Left ventricle myocardium inferior (tissue), 1 donor: ENCODE measurements at regions not wholly inside any gene's neighbourhood (a gene's known extent, or its start where the extent isn't known, plus 50 kb on each side); places are given as distances from the start of the nearest gene placed in this dataset.

Experiments used
- DNase-seq: peaks from one replicate; pipeline ENCODE4 v3.0.0-alpha.2; 2020
- H3K27ac ChIP-seq: fragments of 200-600 bp; replicated peaks from 2 replicates; pipeline ENCODE4 v1.8.0; 2021
- H3K27me3 ChIP-seq: fragments of 200-600 bp; 2 replicates; pipeline ENCODE4 v1.8.0; 2021; ENCODE audit warnings: low read depth
- H3K36me3 ChIP-seq: fragments of 200-600 bp; 2 replicates; pipeline ENCODE4 v1.8.0; 2021
- H3K4me1 ChIP-seq: fragments of 200-600 bp; 2 replicates; pipeline ENCODE4 v1.8.0; 2021
- H3K4me3 ChIP-seq: fragments of 200-600 bp; 2 replicates; pipeline ENCODE4 v1.8.0; 2021; ENCODE audit warnings: mild to moderate bottlenecking, moderate library complexity
- H3K9me3 ChIP-seq: fragments of 200-600 bp; replicated peaks from 2 replicates; pipeline ENCODE4 v1.8.0; 2021
- intact Hi-C: fragments of 100-400 bp; cut with micrococcal nuclease; formaldehyde crosslinking; loops from one replicate; pipeline ENCODE4 v1.11.0; 2022
- TF ChIP-seq, protein P1 (sequence below): fragments of 200-600 bp; IDR thresholded peaks from 2 replicates; pipeline ENCODE4 v1.8.0; 2021; ENCODE audit warnings: antibody characterized with exemption, mild to moderate bottlenecking, borderline replicate concordance
- donor health status: DM: no; HTN: yes; CAD: no; lungs with severe emphysema.

DNA sequence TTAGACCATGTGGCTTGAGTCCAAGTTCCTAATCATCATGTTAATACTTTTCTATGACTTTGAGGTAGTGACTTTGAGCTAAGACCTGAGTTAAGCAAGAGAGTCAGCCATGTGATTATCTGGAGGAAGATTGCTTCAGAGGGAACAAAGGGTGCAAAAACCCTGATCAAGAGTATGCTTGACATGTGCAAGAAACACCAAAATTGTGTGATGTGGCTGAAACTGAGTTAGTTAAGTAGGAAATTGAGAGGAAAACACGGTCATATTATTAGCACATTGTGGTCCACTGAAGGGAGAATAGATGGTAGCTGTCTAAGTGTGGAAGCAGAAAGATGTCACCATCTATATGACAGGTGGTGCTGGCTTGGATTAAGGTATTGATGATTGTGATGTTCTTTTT is 130.4 kb upstream of the MON1B start:
- no peak overlapping the region for H3K4me3 ChIP-seq
- intact Hi-C loops: no loop called here
- no peaks in the 10 kb centered on the region for H3K36me3 ChIP-seq
- H3K27ac ChIP-seq: no peak overlapping the region
- TF ChIP-seq, protein P1, sequence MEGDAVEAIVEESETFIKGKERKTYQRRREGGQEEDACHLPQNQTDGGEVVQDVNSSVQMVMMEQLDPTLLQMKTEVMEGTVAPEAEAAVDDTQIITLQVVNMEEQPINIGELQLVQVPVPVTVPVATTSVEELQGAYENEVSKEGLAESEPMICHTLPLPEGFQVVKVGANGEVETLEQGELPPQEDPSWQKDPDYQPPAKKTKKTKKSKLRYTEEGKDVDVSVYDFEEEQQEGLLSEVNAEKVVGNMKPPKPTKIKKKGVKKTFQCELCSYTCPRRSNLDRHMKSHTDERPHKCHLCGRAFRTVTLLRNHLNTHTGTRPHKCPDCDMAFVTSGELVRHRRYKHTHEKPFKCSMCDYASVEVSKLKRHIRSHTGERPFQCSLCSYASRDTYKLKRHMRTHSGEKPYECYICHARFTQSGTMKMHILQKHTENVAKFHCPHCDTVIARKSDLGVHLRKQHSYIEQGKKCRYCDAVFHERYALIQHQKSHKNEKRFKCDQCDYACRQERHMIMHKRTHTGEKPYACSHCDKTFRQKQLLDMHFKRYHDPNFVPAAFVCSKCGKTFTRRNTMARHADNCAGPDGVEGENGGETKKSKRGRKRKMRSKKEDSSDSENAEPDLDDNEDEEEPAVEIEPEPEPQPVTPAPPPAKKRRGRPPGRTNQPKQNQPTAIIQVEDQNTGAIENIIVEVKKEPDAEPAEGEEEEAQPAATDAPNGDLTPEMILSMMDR: no peak
- H3K27me3 ChIP-seq: no peaks in the 10 kb centered on the region
- peaks cover 10% of the 10 kb centered on the region for H3K9me3 ChIP-seq
- DNase-seq: no peak
- peaks cover 31% of the 10 kb centered on the region for H3K4me1 ChIP-seq

DNA sequence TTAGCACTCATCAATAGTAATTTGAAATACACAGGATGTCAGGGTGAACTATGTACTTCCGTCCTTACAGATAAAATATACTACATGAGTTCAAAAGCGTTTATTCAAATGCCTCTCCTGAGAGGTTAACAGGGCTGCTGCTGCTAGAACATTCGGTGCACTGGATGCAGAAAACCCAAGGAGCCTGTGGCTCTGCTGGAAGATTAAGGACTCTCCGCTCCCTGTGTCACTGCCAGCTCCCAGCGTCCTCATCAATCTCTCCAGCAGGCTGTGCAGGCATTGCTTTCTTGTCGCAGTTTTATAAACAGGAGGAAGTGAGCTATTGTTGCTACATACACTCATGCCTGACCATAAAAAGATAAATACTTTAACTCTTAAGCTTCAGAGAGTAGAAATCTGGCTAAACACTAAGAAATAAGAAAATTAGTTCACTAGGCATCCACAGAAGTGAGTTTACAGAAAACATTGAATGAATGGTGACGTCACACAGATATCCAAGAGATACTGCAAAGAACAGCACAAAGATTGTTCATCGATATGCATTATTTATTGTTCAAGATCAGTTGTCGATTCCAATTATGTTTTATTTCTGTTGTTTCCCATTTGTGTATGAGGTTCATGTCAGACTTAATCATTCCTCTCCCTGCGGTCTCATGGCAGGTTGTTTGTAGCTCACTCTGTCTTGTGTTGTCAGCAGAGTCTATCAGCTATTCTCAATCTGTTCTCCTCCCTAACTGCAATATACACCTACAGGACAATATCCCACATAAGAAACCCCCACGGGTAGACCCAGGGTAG is 127.9 kb upstream of the MON1B start:
- no peak overlapping the region for H3K4me3 ChIP-seq
- intact Hi-C loops: no loop called here
- H3K9me3 ChIP-seq: no peaks in the 10 kb centered on the region
- H3K36me3 ChIP-seq: no peaks in the 10 kb centered on the region
- no peak for DNase-seq
- peaks cover 51% of the 10 kb centered on the region for H3K4me1 ChIP-seq
- TF ChIP-seq, protein P1: no peak
- peak overlapping the region; percentile 9 for H3K27ac ChIP-seq
- no peaks in the 10 kb centered on the region for H3K27me3 ChIP-seq

DNA sequence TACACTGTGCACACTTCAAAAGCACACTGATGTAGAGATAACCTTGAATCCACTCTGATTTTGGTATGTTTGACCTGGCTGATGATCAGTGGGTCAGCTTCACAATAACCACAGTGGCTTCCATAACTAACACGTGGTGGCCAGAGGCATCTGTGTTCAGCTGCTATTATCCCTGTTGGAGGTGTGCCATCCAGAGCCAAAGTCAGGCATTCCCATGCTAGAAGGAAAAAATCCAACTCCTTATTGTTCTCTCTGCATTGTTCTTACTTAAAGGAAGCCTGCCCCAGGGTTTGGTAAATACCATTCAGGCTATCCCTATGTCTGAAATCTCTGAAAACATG is 127.3 kb upstream of the MON1B start:
- Histone ChIP-seq H3K4me3 (no peak overlapping the region), H3K27ac (no peak overlapping the region), H3K4me1 (peaks cover 51% of the 10 kb centered on the region), H3K36me3 (no peaks in the 10 kb centered on the region), H3K9me3 (no peaks in the 10 kb centered on the region), H3K27me3 (no peaks in the 10 kb centered on the region)
- no peak for DNase-seq
- intact Hi-C loops: no loop called here
- TF ChIP-seq, protein P1: no peak

DNA sequence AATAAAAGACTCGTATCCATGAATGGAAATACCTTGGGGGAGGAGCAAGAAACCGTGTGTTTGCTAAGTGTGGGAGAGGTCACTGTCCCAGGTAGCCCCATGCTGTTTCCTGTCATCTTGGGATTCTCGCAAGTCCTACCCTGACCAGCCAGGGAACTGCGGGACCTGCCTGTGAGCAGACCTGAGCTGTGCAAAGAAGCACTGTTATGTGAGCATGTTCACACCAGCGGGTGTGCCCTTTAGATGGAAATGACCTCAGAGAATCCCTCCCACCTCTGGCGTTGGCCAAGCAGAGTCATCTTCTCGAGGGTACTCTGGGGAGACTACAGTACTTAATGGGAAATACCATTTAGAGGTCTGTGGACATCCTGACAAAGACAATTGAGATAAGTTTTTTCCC is 127.0 kb upstream of the MON1B start:
- Histone ChIP-seq H3K4me1 (peaks cover 51% of the 10 kb centered on the region), H3K27me3 (no peaks in the 10 kb centered on the region), H3K27ac (no peak overlapping the region), H3K36me3 (no peaks in the 10 kb centered on the region), H3K9me3 (no peaks in the 10 kb centered on the region), H3K4me3 (no peak overlapping the region)
- intact Hi-C loops: no loop called here
- TF ChIP-seq, protein P1: no peak
- DNase-seq: no peak

DNA sequence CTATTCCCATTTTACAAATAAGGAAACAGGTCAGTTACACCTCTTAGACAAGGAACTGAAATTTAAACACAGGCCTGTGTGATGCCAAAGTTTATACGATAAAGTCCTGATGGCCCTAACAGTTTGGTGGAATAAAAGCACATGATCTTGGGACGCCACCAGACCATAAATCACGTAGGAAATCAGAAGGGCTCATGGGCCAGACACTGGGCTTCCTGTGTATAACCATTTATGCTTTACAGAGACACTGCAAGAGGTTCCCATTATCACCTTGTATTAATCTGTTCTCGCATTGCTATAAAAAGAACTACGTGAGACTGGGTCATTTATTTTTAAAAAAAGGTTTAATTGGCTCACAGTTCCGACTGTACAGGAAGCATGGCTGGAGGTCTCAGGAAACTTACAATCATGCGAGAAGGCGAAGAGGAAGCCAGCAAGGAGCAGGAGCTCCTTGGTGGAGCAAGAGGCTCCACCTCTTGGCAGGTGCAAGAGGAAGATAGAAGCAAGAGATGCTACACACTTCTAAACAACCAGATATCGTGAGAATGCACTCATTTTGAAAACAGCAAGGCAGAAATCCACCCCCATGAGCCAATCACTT is 124.0 kb upstream of the MON1B start:
- H3K4me3 ChIP-seq: no peak overlapping the region
- intact Hi-C loops: no loop called here
- H3K27me3 ChIP-seq: no peaks in the 10 kb centered on the region
- no peak for DNase-seq
- H3K4me1 ChIP-seq: peaks cover 51% of the 10 kb centered on the region
- H3K27ac ChIP-seq: no peak overlapping the region
- H3K36me3 ChIP-seq: no peaks in the 10 kb centered on the region
- TF ChIP-seq, protein P1: no peak
- H3K9me3 ChIP-seq: no peaks in the 10 kb centered on the region
